H1 (cell line): ENCODE measurements at regions not wholly inside any gene's neighbourhood (a gene's known extent, or its start where the extent isn't known, plus 50 kb on each side); places are given as distances from the start of the nearest gene placed in this dataset.

ENCODE experiments used
- BRCA1 ChIP-seq: IDR thresholded peaks from 2 replicates; pipeline ENCODE4 v1.6.1; 2012; ENCODE audit warnings: low read depth, low read length, improper control_type of control experiment
- EZH2 ChIP-seq: fragments of 200-600 bp; sonication (generic); IDR thresholded peaks from 2 replicates; pipeline ENCODE4 v1.7.1; 2012; ENCODE audit warnings: low read depth, mild to moderate bottlenecking, moderate library complexity, low read length, inconsistent platforms; ENCODE audit not compliant: severe bottlenecking
- GTF2F1 ChIP-seq: IDR thresholded peaks from 2 replicates; pipeline ENCODE4 v1.6.1; 2012; ENCODE audit warnings: low read depth, low read length, improper control_type of control experiment, borderline replicate concordance
- SIRT6 ChIP-seq: IDR thresholded peaks from one replicate; pipeline ENCODE4 v1.7.1; 2012; ENCODE audit warnings: low read length, inconsistent platforms

GRCh38 chr6:128768187-128768586 lies 114.8 kb upstream of the LAMA2 start (continued):
- TF ChIP-seq BRCA1 (no peak), GTF2F1 (no peak), SIRT6 (no peak), EZH2 (no peak)
